Right lobe of liver (tissue), 6 donors: ENCODE measurements at regions not wholly inside any gene's neighbourhood (a gene's known extent, or its start where the extent isn't known, plus 50 kb on each side); places are given as distances from the start of the nearest gene placed in this dataset.

Source experiments
- ATAC-seq, 4 donors: fragments of 200-7000 bp; cut with Tn5 transposase; one replicate each; pipeline ENCODE4 v1.9.1; 2020; ENCODE audit warnings: mild to moderate bottlenecking in 4 of 4, moderate library complexity in 4 of 4
- DNase-seq, 3 donors: peaks; one replicate each; pipeline ENCODE4 v3.0.0-alpha.2; 2020
- H3K27ac ChIP-seq, 3 donors: fragments of 200-600 bp; one replicate each; pipeline ENCODE4 v1.8.0; 2022
- H3K27me3 ChIP-seq, 2 donors: fragments of 200-600 bp; one replicate each; pipeline ENCODE4 v1.8.0; 2022
- H3K36me3 ChIP-seq, 4 donors: fragments of 200-600 bp; sonication (generic) in 1 of 4; one replicate each; pipeline versions ENCODE4 v1.5.1 to v1.8.0; 2017 to 2022; ENCODE audit warnings: control low read depth in 1 of 4
- H3K4me1 ChIP-seq, 4 donors: fragments of 200-600 bp; sonication (generic) in 1 of 4; one replicate each; pipeline versions ENCODE4 v1.5.1 to v1.8.0; 2017 to 2022; ENCODE audit warnings: control low read depth in 1 of 4
- H3K4me3 ChIP-seq, 3 donors: fragments of 200-600 bp; one replicate each; pipeline ENCODE4 v1.8.0; 2022
- H3K9me3 ChIP-seq, 4 donors: fragments of 200-600 bp; sonication (generic) in 1 of 4; one replicate each; pipeline versions ENCODE4 v1.5.1 to v1.8.0; 2017 to 2022; ENCODE audit warnings: control low read depth in 1 of 4
- POLR2A ChIP-seq: fragments of 450-650 bp; IDR thresholded peaks from one replicate; pipeline ENCODE4 v1.6.1; 2017; ENCODE audit warnings: antibody characterized with exemption, mild to moderate bottlenecking
- WGBS: methylation state at CpG from one replicate; pipeline ENCODE4 v1.1.6; 2018; ENCODE audit warnings: low coverage, low lambda C conversion rate; ENCODE audit not compliant: insufficient coverage; ENCODE audit errors: missing lambda C conversion rate; 5-methylcytosine and 5-hydroxymethylcytosine counted together
- intact Hi-C, 2 donors: fragments of 100-400 bp; cut with DNase I; formaldehyde crosslinking; loops; one replicate each; pipeline versions ENCODE4 v1.11.2 to v1.14.1; 2022
- TF ChIP-seq, protein P1 (sequence below), 4 donors: fragments of 200-600 bp in 3 of 4; fragments of 450-650 bp in 1 of 4; IDR thresholded peaks; one replicate each; pipeline versions ENCODE4 v1.5.1 to v1.8.0; 2016 to 2022; ENCODE audit warnings: antibody characterized with exemption in 4 of 4, mild to moderate bottlenecking in 2 of 4
- donor health status: DM: no; HTN: yes; CAD: no.
- donor health status: DM: no; HTN: no; CAD: no.
- donor health status: DM: no; HTN: no; CAD: no.
- donor health status: DM: no; HTN: yes; CAD: no.
- donor health status: DM: no; HTN: yes; CAD: no.

DNA sequence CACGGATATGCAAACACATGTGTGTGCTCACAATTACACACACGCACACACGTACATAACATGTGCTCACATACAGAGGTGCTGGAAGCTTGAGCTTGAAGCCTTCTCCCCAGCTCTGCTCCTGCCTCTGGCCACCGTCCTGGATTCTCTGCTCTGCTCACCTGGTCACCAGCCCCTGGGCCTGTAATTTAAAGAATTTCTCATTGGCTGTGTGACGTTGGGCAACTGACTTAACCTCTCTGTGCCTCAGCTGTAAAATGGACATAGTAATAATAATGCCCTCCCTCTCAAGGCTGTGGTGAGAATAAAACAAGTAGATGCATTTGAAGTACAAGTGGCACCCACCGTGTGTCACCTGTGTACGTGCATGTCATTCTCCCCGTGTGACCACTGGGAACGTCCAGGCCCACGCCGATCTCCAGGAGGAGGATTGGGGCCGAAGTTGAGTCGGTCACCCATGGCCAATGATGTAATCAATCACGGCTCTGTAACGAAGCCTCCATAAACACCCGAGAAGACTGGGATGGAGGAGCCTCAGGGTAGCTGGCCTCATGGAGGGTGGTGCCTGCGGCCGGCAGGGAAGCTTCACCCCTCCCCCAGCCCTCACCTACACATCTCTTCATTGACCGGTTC is 160.9 kb upstream of the AFDN start:
- TF ChIP-seq POLR2A = no peak
- TF ChIP-seq, protein P1, sequence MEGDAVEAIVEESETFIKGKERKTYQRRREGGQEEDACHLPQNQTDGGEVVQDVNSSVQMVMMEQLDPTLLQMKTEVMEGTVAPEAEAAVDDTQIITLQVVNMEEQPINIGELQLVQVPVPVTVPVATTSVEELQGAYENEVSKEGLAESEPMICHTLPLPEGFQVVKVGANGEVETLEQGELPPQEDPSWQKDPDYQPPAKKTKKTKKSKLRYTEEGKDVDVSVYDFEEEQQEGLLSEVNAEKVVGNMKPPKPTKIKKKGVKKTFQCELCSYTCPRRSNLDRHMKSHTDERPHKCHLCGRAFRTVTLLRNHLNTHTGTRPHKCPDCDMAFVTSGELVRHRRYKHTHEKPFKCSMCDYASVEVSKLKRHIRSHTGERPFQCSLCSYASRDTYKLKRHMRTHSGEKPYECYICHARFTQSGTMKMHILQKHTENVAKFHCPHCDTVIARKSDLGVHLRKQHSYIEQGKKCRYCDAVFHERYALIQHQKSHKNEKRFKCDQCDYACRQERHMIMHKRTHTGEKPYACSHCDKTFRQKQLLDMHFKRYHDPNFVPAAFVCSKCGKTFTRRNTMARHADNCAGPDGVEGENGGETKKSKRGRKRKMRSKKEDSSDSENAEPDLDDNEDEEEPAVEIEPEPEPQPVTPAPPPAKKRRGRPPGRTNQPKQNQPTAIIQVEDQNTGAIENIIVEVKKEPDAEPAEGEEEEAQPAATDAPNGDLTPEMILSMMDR (IDR thresholded peaks at IDR 0.05) = no peak
- Histone ChIP-seq H3K4me1 (peaks cover 0 to 58% (median 24%) of the 10 kb centered on the region in 4 donors), H3K27me3 (no peaks in the 10 kb centered on the region), H3K4me3 (no peak overlapping the region), H3K36me3 (no peaks in the 10 kb centered on the region), H3K27ac (no peak overlapping the region), H3K9me3 (no peaks in the 10 kb centered on the region)
- intact Hi-C loops = no loop called here
- ATAC-seq (no peak), DNase-seq (no peak)
- 100% methylated on average over 3 of the region's 19 CpGs for WGBS

DNA sequence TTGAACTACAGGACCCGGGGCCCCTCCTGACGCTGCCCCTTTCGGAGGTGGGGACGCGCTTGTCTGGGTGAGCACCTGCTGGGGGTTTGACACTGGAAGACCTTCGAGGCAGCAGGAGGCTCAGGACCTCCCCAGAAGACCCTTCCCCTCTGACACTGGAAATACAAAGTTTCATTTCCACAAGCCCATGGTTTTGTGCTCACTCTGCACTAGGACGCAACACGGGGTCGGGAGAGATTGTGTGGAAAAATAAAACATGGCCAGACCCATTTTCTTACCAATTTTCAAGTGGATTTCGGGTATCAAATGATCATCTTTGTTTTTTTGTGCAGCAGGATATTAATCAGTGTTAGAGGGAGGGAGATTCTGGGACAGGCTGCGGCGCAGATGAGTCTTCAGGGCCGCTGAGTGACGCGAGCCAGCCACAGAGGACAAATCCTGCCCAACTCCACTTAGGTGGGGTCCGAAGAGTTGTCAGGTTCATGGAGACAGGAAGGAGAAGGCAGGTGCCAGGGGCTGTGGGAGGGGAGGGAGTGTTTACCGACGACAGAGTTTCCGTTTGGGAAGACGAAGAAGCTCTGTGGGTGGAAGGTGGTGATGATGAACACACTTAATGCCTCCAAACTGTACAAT is 160.0 kb upstream of the AFDN start:
- DNase-seq = no peak
- ATAC-seq = no peak

DNA sequence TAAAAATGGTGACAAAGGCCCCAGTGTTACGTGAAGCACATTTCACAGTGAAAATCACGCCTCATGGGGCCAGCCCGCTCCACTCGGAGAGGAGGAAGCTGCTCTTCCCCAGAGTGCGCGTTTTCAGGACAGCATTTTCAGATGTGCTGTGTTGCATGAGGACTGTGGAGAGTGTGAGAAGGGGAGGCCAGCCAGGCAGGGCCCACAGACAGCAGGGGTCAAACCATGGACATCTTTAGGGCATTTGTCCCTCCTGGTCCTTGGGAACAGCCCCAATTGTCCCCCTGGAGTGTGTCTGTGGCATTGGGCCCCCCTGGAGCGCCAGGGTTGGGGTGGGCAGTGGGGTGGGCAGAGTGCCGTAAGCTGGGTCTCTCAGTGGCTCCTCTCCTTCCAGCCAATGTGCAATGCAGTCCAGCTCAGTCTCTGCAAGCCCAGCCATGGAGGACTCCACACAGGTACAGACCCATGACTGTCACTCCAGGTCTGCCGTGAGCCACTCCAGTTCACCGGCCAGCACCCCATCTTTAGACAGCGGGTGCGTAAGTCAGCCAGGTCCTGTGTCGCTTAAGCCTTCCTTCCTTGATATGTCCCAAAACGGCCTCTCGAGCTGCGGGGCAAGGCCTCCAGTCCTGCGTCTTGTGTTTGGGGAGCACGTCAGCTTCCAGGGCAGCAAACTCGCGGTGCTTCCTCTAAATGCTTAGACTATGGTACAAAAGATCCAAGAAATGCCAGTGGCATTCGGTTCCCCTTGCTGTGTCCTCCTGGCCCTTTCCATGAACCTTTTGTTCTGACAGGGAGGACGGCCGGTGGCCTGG is 159.3 kb upstream of the AFDN start:
- DNase-seq = no peak
- Histone ChIP-seq H3K9me3 (no peaks in the 10 kb centered on the region), H3K27ac (peak overlapping the region; percentile 80 to 96 (median 84)), H3K4me1 (peaks cover 0 to 50% (median 21%) of the 10 kb centered on the region in 4 donors), H3K4me3 (no peak overlapping the region), H3K27me3 (no peaks in the 10 kb centered on the region), H3K36me3 (no peaks in the 10 kb centered on the region)
- TF ChIP-seq, protein P1 (IDR thresholded peaks at IDR 0.05) = no peak
- TF ChIP-seq POLR2A = no peak
- WGBS = 40% methylated on average over 4 of the region's 23 CpGs
- no peak for ATAC-seq
- intact Hi-C loops = no loop called here

More for the DNA sequence above, 160.0 kb upstream of the AFDN start:
- WGBS = 83% methylated on average over 14 of the region's 20 CpGs
- TF ChIP-seq, protein P1 (IDR thresholded peaks at IDR 0.05) = no peak
- no peak for TF ChIP-seq POLR2A
- Histone ChIP-seq H3K9me3 (no peaks in the 10 kb centered on the region), H3K36me3 (no peaks in the 10 kb centered on the region), H3K27ac (peak overlapping the region in 2 of 3 donors; percentile 84 to 96), H3K27me3 (no peaks in the 10 kb centered on the region), H3K4me3 (no peak overlapping the region), H3K4me1 (peaks cover 0 to 57% (median 24%) of the 10 kb centered on the region in 4 donors)
- intact Hi-C loops = no loop called here

DNA sequence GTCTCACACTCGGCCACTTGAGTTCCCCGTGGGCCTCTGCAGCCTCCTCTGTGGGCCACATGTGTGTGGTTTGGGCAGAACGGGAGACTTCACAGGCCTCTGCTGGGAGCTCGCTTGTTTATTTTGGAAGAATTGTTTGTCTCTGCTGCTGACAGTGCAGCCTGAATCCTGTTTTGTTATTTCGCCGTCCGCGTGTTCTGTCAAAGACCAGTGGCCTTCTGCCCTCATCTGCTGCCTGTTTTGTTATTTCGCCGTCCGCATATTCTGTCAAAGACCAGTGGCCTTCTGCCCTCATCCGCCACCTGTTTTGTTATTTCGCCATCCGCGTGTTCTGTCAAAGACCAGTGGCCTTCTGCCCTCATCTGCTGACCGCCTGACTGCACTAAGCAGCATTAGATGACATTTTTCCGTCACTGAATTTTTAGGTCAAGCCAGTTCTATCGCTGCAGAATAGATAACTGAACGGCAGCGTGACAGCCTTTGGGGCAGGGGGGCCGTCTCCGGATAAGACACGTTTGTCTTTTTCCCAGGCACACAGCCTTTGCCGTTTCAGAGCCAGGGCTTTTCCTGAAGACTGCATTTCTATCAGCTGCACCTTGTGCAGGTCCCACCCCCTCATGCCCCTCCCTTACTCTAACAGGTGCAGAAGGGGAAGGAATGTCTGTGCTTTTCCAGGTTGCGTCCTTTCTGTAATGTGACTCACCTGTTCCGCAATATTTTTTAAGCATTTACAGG is 158.5 kb upstream of the AFDN start:
- 16% methylated on average over 26 of the region's 26 CpGs for WGBS
- peak overlapping the region; percentile 80 to 96 (median 84) for H3K27ac ChIP-seq
- TF ChIP-seq, protein P1 (IDR thresholded peaks at IDR 0.05) = peak in 1 of 4 donors; percentile 10
- peak; percentile 14 for TF ChIP-seq POLR2A

More for the DNA sequence above, 158.5 kb upstream of the AFDN start:
- Histone ChIP-seq H3K4me3 (no peak overlapping the region), H3K36me3 (no peaks in the 10 kb centered on the region), H3K9me3 (no peaks in the 10 kb centered on the region), H3K27me3 (no peaks in the 10 kb centered on the region), H3K4me1 (peaks cover 0 to 43% (median 21%) of the 10 kb centered on the region in 4 donors)
- peak; percentile 81 to 93 (median 92) for DNase-seq
- peak; percentile 82 to 88 (median 86) for ATAC-seq
- intact Hi-C loops = no loop called here
